Astrocyte of the cerebellum (primary cell): ENCODE measurements at regions not wholly inside any gene's neighbourhood (a gene's known extent, or its start where the extent isn't known, plus 50 kb on each side); places are given as distances from the start of the nearest gene placed in this dataset.

Source experiments
- DNase-seq: peaks from one replicate; pipeline ENCODE4 v3.0.0-alpha.2; 2011; ENCODE audit warnings: low read depth
- H3K4me3 ChIP-seq: 2 replicates; pipeline ENCODE4 v1.5.1; 2011; ENCODE audit warnings: mild to moderate bottlenecking, low read depth, low read length, moderate library complexity
- CTCF ChIP-seq: IDR thresholded peaks from 2 replicates; pipeline ENCODE4 v1.5.1; 2012; ENCODE audit warnings: low read length, low read depth, moderate library complexity, mild to moderate bottlenecking; ENCODE audit errors: missing control alignments
- in situ Hi-C: cut with HindIII; loops from 2 replicates; pipeline ENCODE4 v1.10.0; 2017; ENCODE audit warnings: low sequenced_read_pairs

GRCh38 chr3:195011231-195011834 lies 259.6 kb downstream of the XXYLT1 start:
- H3K4me3 ChIP-seq = no peak overlapping the region
- no peak for TF ChIP-seq CTCF
- DNase-seq = no peak
- in situ Hi-C loops = no loop called here

DNA sequence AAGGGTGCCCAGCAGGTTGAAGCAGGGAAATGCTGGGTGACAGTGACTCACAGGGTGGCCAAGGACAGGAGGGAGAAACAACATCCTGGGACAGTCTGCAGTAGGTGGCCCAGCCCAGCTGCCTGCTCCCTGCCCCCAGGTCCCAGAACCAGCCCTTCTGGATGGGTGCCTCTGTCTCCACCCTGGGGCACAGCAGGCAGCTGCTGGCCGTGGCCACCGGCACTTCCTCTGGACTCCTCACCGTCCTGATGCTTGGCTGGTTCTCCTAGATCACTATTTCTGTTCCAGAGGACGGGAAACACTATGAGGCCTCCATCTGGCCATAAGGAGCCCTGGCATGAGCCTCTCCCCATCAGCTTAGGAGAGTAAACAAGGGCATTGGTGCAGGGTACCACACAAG lies 258.9 kb downstream of the XXYLT1 start:
- no peak for DNase-seq
- in situ Hi-C loops = no loop called here
- no peak overlapping the region for H3K4me3 ChIP-seq
- TF ChIP-seq CTCF = no peak

DNA sequence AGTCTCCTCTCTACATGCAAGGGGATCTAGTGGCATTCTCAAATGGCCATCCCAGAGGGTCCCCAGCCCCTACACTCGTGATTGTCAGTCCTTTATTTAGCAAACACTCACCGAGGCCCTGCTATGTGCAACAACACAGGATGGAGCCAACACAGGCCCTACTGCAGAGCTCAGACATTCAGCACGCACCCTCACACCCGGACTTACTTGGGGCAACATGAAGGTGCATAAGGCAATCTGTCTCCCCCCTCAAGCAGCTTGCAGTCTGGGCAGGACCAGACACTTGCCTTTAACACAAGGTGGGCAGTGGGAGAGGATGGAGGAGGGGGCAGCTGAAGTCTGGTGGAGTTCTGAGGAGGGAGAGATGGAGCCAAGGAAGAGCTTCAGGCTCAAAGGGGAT lies 258.4 kb downstream of the XXYLT1 start:
- no peak for TF ChIP-seq CTCF
- DNase-seq = no peak
- in situ Hi-C loops = no loop called here
- H3K4me3 ChIP-seq = no peak overlapping the region

DNA sequence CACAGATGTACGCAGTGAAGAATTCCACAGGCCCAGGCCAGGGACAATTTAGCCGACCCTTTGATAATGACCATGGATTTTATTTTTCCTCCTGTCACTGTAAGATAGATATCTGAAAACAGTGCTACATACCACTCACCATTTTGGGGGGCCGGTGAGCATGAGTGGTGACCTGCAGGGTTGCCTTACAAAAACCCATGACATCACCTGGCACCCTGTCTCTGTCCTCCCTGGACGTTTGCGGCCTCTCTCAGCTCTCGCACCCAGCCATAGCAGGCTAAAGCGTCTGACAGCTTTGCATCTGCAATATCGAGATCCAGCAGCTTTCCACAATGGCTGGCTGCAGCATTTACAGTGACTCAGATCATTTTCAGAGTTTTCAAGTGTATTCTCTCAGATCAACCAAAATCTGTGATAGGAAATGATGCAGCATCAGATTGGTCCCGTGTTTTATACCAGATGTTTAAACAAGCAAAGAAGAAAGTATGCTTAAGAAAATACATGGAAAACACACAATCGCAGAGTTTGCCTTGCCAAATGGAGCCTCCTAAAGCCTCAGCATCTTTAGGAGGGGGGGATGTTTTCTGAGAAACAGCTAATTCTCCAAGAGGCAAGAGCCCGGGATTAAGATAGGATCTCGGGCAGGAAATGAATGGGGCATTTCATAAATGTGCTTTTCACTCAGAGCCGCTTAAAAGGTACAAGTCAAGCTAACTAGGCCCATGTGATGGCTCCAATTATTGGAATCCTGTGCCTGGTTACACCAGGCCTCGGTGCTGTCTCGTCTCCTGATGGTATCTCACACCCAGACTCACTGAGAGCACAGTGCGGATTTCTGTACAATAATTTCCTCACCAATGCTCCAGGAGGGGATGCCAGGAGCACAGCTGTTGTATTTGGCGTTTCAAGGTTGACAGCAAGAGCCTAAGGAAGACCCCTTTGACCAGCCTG lies 257.3 kb downstream of the XXYLT1 start:
- TF ChIP-seq CTCF = no peak
- in situ Hi-C loops = no loop called here
- no peak for DNase-seq
- no peak overlapping the region for H3K4me3 ChIP-seq

DNA sequence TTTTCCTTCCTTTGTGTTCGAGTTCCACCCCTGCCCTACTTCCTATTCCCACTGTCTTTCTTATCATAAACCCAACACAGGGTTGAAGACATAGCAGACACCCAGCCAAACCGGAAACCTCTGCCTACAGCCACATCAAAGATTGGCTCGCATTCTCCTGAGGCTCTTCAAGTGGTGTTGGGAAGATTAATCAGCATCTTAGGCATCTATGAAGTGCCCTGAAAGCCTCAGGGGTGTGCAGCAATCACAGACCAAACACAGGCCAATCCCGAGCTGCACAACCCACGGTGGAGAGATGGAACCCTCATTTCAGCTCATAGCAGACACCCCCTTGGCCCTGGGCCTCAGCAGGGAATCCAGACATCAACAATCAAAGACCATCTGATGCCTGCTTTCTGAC lies 255.9 kb downstream of the XXYLT1 start:
- TF ChIP-seq CTCF = no peak
- in situ Hi-C loops = no loop called here
- DNase-seq = no peak
- no peak overlapping the region for H3K4me3 ChIP-seq

DNA sequence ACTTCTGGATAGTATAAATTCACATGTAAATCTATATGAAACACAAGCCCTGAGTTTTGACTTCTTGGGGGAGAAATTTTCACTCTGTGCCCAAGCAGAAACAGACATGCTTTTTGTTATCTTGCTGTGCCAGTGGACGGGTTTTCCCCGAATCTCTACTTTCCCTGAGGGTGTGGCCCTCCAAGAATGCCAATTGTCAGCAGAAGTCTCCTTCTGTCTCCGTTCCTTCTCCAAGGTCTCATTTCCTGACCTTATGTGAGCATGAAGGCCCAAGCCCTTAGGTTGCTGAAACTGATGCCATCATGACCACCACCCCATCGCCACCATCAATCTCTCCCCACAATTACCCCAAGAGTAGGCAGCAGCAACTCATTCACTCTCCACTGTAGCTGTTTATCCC lies 253.8 kb downstream of the XXYLT1 start:
- DNase-seq = no peak
- no peak for TF ChIP-seq CTCF
- H3K4me3 ChIP-seq = no peak overlapping the region
- in situ Hi-C loops = no loop called here
